B cell (primary cell): ENCODE measurements at regions not wholly inside any gene's neighbourhood (a gene's known extent, or its start where the extent isn't known, plus 50 kb on each side); places are given as distances from the start of the nearest gene placed in this dataset.
"Not testable (repeated sequence)": the region's sequence is repeated elsewhere in the genome, so short reads cannot be mapped to it uniquely, and the experiment has no call there.

Source experiments
- EZH2 ChIP-seq: IDR thresholded peaks from 2 replicates; pipeline ENCODE4 v1.6.1; 2012; ENCODE audit warnings: borderline replicate concordance, low read depth, mild to moderate bottlenecking, moderate library complexity, low read length; ENCODE audit not compliant: insufficient read depth, poor library complexity, severe bottlenecking
- TF ChIP-seq, protein P1 (sequence below): fragments of 200-600 bp; IDR thresholded peaks from one replicate; pipeline ENCODE4 v1.8.0; 2022; ENCODE audit warnings: antibody characterized with exemption, mild to moderate bottlenecking

DNA sequence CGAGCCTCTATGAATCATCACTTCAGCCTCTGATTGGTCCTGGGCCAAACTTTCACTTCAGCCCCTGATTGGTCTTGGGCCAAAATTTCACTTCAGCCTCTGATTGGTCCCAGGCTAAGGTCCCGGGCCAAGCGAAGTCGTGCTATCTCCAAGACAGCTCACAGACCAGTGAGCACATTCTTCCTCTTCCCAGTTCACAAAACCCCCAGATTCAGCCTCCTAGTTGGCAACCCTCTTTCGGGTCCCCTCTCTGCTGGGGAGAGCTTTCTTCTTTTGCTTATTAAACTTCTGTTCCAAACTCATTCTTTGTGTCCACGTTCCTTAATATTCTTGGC is 314.3 kb upstream of the ZNF337 start:
- TF ChIP-seq, protein P1, sequence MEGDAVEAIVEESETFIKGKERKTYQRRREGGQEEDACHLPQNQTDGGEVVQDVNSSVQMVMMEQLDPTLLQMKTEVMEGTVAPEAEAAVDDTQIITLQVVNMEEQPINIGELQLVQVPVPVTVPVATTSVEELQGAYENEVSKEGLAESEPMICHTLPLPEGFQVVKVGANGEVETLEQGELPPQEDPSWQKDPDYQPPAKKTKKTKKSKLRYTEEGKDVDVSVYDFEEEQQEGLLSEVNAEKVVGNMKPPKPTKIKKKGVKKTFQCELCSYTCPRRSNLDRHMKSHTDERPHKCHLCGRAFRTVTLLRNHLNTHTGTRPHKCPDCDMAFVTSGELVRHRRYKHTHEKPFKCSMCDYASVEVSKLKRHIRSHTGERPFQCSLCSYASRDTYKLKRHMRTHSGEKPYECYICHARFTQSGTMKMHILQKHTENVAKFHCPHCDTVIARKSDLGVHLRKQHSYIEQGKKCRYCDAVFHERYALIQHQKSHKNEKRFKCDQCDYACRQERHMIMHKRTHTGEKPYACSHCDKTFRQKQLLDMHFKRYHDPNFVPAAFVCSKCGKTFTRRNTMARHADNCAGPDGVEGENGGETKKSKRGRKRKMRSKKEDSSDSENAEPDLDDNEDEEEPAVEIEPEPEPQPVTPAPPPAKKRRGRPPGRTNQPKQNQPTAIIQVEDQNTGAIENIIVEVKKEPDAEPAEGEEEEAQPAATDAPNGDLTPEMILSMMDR, result not testable (repeated sequence)
- TF ChIP-seq EZH2, result not testable (repeated sequence)
